ENCODE measurements at regions not wholly inside any gene's neighbourhood (a gene's known extent, or its start where the extent isn't known, plus 50 kb on each side); places are given as distances from the start of the nearest gene placed in this dataset.

GRCh38 chr3:124497487-124497886 lies 232.8 kb upstream of the UMPS start:
- DNase-seq (ENCODE audit: low spot score): no peak

DNA sequence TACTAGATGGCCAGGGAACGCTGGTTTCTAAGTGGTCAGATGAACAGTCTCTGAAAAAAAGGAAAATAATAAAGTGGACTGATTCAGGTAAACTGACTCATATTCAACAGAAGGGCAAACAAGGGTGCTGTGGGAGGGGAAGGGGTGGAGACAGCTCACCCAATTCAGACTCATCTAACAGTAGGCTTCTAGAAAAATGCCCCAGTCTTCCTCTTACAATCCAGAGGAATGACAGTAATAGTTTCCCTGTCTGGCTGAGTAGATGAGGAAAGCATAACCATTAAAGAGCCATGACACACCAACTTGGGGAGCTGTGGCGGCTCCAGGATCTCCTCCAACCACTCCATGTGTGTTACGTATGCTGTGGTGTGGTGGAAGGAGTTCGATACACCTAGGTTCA lies 231.4 kb upstream of the UMPS start:
- no peak for DNase-seq (ENCODE audit: low spot score)

GRCh38 chr3:124504332-124505059 lies 225.8 kb upstream of the UMPS start:
- no peak for DNase-seq (ENCODE audit: low spot score)

DNA sequence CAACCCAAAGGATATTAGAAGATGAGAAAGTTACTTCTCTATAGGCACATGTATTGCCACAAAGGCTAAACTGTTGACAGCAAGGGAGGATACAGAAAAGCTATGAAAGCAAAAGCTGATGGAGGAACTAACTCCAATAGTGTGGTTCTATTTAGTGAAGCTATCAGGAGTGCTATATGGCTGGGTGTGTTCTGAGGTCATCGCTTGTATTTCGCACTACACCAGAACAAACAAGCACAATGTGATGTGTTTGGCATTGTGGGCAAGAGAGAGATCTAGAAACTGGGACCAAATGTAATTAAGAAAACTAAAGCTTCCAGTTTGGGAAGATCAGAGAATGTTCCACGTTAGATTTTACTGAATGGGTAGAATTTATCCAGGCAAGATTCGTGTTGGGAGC lies 220.4 kb upstream of the UMPS start:
- no peak for DNase-seq (ENCODE audit: low spot score)

GRCh38 chr3:124510290-124510689 lies 220.0 kb upstream of the UMPS start:
- no peak for DNase-seq (ENCODE audit: low spot score)

- DNase-seq (ENCODE audit: low spot score): no peak
These were observed 217.2 kb upstream of the UMPS start for GRCh38 chr3:124512881-124513609.

- no peak for DNase-seq (ENCODE audit: low spot score)
These were observed 216.6 kb upstream of the UMPS start for GRCh38 chr3:124513610-124513997.

DNA sequence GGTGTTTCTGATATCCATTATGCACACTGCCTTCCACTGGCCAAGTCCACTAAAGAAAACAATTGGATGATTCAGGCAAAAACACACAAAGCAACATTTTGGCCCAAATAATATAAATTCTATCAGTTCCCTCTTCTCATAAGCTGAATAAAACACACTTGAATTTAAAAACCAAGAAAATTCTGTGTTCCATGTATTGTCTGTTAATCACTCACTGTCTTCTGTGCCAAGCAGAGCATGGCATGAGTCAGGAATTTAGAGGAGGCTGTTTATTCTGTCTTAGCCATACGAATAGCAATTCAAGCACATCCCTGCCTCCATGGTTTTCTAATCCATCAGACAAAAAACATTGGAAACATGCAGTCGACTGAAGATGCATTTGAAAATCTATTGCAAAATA lies 215.6 kb upstream of the UMPS start:
- no peak for DNase-seq (ENCODE audit: low spot score)

DNA sequence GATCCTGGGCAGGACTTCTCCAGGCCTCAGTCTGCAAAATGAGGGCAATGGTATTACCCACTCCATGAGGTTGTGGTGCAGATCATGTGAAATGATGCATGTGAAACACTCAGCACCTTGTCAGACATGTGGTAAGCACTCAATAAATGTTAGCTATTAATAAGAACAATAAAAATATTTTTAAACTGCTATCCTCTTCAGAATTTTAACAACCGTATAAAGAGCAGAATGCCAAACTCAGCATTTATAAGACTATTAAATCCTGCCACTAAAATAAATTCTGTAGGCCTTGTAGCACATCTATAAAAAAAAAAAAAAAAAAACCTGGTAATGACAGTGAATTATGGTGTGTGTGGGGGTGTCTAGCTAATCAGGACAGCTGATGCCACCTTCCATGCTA lies 213.9 kb upstream of the UMPS start:
- DNase-seq (ENCODE audit: low spot score): no peak

GRCh38 chr3:124517306-124517705 lies 212.9 kb upstream of the UMPS start:
- no peak for DNase-seq (ENCODE audit: low spot score)

DNA sequence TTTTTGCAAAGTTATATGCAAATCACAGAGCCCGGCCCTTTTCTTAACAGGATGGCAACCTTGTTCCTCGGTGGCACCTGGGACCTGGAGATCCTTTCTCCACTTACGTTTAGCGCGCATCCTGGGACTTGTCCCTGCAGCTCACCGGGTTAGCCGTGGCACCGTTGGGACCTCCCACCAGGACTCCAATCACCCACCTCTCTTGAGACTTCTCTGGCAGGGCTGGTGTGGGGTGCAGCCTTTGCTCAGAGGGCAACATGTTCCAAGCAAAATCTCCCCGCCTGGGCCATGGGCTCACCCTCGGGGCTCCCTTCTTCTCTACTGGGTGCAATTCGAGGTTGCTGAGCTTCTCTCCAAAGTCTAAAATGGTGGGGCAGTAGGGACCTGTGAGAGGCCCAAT lies 211.9 kb upstream of the UMPS start:
- no peak for DNase-seq (ENCODE audit: low spot score)

- DNase-seq (ENCODE audit: low spot score): no peak
These were observed 210.6 kb upstream of the UMPS start for GRCh38 chr3:124519591-124520194.

DNA sequence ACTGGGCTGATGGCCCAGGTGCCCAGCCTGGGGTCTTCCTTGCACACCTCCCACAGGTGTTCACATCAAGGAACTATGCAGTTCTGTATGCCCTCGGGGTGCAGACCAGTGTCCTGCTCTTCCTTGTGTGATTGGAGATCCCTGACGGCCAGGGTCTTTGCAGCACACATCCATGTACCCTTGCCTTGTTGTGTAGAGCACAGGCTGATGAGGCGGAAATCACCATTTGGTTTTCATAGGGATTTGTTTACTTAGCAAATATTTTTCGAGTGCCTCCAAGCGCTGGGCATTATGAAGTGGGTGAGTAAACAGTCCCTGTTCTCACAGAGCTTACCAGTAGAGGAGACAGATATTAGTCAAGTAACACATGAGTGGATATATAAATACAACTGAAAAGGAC lies 209.3 kb upstream of the UMPS start:
- no peak for DNase-seq (ENCODE audit: low spot score)

- no peak for DNase-seq (ENCODE audit: low spot score)
These were observed 208.1 kb upstream of the UMPS start for GRCh38 chr3:124522082-124522625.

DNA sequence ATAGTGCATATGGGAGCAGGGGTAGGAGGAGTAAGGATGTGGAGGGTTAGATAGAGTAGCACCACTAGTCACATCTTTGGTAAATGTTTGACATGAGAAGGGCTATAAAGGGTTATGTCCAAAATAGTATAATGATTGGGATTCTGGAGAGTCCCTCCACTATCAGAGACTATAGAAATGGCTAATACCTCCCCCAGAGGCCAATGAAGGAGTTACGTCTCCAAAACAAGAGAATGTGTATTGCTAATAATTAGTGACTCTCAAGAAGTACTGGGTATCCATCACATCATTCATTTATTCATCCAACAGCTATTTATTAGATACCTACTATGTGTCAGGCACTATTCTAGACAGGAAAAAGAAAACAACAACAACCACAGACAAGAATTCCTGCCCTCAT lies 203.7 kb upstream of the UMPS start:
- no peak for DNase-seq (ENCODE audit: low spot score)

- DNase-seq (ENCODE audit: low spot score): no peak
These were observed 200.3 kb upstream of the UMPS start for GRCh38 chr3:124529826-124530571.

DNA sequence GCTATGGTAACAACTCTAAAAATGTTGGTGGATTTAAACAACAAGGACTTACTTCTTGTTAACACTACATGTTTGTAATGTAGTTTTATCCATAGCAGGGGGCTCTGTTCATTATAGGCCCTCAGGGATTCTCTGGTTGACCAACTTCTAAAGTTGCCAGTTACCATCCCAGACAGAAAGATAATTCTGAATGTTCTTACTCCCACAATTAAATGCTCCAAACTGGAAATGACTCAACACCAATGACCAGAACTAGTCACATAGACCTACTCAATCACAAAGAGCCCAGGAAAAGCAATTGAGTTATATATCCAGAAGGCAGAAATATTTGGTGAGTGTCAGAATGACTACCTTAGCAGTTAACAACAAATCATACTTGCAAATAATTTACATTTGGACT lies 199.3 kb upstream of the UMPS start:
- no peak for DNase-seq (ENCODE audit: low spot score)

GRCh38 chr3:124532071-124532470 lies 198.2 kb upstream of the UMPS start:
- DNase-seq (ENCODE audit: low spot score): no peak

- DNase-seq (ENCODE audit: low spot score): no peak
These were observed 194.9 kb upstream of the UMPS start for GRCh38 chr3:124535306-124535705.

DNA sequence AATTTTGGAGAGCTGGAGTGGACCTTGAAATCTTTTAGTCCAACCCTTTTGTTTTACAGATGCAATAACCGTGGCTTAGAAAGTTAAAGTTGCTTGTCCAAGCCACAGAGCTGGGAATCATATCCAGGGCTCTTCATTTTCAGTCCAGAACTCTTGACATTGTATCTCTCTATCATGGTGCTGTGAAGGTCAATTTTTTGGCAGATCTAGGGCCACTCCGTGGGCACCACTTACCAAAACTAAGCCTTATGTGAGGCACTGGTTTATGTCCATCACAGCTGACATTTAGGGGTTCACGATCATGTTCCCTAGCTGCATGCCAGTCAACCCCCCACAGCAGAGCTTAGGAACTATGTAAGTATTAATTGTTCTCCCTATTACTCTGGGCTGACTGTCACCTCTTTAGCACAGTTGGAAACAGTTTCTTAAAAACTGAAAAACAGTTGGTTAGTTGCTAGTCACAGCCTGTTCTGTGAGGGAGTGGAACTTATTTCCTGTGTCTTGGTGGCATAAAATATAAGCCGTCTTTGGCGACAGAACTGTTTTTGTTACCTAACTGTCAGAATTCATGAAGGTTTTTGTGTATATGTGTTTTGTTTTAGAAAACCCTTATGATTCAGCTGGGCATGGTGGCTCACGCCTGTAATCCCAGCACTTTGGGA lies 189.6 kb upstream of the UMPS start:
- no peak for DNase-seq (ENCODE audit: low spot score)

DNA sequence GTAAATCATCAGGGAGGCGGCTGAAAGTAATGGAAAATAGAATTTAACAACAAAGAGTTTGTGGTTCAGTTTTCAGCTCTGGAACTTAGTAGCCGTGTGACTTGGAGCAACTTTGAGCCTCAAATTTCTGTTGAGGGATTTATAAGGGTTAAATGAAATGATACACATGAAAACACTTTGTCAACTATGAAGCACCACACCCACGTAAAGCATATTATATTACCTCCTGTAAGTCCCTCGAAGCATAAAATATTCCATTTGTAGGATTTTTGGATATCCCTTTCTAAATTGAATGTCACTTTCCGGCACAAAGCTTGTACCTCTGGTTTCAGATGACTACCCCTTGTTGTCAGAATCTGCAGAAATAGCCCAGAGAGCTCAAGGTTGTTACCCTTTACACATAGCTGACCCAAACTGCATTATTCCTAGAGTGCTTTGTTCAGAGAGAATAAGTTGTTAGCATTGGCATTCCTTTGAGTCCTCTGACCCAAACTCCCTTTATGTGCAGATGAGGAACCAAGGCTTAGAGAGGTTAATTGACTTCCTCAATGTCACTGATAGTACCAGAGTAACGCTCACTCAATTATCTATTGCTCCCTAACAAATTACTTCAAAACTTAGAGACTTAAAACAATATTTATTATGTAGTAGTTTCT lies 187.9 kb upstream of the UMPS start:
- DNase-seq (ENCODE audit: low spot score): no peak

Data from D341Med (cell line).